SK-N-MC (cell line): ENCODE measurements at regions not wholly inside any gene's neighbourhood (a gene's known extent, or its start where the extent isn't known, plus 50 kb on each side); places are given as distances from the start of the nearest gene placed in this dataset.

ENCODE experiments used
- EZH2 ChIP-seq: fragments of 200-600 bp; sonication (generic); IDR thresholded peaks from one replicate; pipeline ENCODE4 v1.6.1; 2017; ENCODE audit warnings: antibody characterized with exemption
- POLR2AphosphoS5 ChIP-seq: IDR thresholded peaks from 2 replicates; pipeline ENCODE4 v1.6.1; 2012; ENCODE audit warnings: mild to moderate bottlenecking, low read depth, low read length, borderline replicate concordance

DNA sequence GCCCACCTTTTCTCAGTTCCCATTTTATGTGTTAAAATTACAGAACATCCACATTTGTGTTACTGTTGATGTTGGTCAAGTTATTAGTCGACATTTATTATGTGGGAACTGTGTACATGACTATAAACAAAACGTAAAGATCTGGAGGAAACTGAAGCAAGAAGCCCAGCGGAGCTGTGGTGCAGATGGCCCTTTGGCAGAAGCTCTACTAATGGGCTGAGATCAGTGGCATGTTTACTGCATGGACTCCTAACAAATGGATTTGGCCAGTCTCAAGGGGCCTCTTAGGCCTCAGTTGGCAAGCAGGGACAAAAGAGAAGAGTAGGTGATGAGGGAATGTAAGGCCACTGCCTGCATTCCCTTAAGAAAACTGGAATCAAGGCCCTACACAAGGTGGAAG lies 282.1 kb upstream of the TCF21 start:
- TF ChIP-seq POLR2AphosphoS5 (no peak), EZH2 (no peak)
